HG02759 (cell line): ENCODE measurements at regions not wholly inside any gene's neighbourhood (a gene's known extent, or its start where the extent isn't known, plus 50 kb on each side); places are given as distances from the start of the nearest gene placed in this dataset.

ENCODE experiments used
- ATAC-seq: cut with Tn5 transposase; IDR thresholded peaks from one replicate; pipeline ENCODE4 v1.9.1; 2021; ENCODE audit warnings: mild to moderate bottlenecking, moderate library complexity; ENCODE audit not compliant: unreplicated experiment

DNA sequence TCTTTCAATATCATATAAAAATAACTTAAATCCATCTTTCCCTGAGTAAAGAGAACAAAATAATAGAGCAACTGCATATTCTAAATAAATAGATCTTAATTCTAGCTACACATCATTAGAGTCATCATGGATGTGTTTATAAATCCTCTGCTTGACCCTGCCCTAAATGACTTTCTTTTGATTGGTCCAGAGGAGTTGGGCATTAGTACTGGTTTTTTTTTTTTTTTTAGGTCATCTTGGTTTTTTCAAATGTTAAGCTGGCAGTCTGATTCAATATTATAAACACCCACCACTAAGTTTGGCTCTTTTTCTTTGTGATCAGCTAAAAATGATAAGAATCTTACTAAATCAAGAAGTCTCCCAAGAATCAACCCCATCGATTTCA lies 504.0 kb upstream of the CBLB start:
- no peak for ATAC-seq

DNA sequence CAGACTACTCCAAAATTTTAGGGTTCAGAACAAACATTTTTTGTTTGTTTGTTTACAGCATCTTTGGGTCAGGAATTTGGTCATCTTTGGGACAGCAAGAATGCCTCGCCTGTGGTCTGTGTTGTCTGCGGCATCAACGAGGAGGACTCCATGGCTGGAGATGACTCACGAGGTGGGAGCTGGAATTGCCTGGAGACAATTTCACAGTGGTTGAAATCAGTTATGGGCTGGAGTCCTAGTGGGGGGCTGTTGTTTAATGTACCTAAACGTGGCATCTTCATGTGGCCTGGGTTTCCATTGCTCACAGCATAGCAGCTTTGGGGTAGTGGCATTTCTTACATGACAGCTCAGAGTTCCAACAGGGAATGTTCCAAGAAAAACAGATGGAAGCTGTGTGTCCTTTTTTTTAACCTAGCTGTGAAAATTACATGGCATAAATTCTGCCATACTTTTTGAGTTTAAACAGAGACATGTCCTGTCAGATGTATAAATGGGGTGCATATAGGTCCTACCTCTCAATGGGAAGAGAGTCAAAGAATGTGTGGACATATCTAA lies 507.3 kb upstream of the CBLB start:
- no peak for ATAC-seq

DNA sequence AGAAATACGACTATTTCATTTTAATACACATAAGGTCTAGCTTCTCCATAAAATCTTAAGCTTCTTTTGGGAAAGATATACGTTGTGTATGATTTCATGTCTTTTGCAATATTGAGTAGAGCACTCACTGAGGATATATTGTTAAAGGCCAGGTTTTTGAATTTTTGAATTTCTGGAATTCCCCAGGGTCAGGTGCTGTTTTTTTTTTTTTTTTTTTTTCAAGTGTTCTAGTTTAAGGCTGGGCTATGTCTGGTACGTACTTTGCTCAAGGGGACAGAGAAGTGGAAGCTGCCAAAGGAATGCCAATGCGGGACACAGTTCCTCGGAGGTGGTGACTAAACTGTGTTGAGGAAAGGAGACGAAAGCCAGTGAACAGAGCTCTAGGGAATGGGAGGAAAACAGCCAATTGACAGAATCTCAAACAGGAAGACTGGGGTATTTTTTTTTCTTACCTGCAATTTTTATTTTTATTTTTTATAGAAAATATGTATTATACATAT lies 510.5 kb upstream of the CBLB start:
- ATAC-seq = no peak

DNA sequence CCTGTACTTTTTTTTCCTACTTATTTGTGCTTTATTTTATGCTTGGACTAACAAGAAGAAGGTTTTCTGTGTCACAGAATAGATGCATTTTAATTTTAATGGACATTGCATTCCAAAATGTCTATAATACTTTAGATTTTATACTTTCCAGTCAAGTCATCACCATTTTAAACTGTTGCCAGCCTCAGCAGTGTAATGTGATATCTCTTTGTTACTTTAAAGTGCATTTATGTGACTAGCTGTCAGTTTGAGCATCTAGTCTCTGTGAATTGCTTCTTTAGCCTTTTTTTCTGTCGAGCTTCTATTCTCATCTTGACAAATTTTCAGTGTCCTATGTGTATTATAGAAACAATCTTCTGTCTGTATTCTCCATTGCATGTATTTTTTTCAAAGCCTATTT lies 511.4 kb upstream of the CBLB start:
- ATAC-seq = no peak

- ATAC-seq = no peak
These were observed 512.6 kb upstream of the CBLB start for GRCh38 chr3:106381286-106381938.

- ATAC-seq = no peak
These were observed 513.1 kb upstream of the CBLB start for GRCh38 chr3:106381939-106382335.

GRCh38 chr3:106386050-106386449 lies 517.2 kb upstream of the CBLB start:
- ATAC-seq = no peak

DNA sequence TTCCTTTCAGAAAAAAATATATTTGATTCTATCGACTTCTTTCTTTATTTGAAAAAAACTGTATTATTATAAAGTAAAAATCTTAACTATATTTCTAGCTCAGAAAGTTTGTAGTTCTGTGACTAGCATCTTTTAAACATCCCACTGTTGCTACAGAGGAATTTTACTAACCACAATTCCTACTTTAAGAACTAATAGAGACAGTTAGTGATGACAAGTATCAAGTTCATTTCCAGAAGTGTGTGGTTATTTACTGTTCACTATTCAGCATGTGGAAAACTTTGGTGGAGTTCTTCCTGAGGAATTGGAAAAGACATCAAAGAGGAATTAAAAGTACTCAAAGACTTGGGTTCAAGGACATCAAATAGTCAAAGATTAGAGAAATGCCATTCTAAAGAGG lies 524.1 kb upstream of the CBLB start:
- no peak for ATAC-seq

DNA sequence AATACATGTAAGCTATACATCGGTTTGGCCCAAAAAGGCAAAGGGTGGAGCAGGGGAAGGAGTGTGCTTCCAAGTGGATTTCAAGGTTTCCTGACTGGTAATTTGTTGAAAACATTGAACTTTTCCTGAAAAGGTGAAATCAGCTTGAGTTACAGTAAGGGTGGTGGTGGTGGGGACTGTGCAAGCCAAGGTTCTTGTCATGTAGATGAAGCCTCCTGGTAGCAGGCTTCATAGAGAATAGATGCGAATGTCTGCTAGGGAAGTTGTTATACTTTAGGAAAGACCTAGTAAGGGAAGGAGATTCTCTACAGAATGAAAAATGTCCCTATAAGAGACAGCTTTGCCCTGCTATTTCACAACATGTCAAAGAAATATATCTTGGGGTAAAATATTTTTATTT lies 528.2 kb upstream of the CBLB start:
- no peak for ATAC-seq

DNA sequence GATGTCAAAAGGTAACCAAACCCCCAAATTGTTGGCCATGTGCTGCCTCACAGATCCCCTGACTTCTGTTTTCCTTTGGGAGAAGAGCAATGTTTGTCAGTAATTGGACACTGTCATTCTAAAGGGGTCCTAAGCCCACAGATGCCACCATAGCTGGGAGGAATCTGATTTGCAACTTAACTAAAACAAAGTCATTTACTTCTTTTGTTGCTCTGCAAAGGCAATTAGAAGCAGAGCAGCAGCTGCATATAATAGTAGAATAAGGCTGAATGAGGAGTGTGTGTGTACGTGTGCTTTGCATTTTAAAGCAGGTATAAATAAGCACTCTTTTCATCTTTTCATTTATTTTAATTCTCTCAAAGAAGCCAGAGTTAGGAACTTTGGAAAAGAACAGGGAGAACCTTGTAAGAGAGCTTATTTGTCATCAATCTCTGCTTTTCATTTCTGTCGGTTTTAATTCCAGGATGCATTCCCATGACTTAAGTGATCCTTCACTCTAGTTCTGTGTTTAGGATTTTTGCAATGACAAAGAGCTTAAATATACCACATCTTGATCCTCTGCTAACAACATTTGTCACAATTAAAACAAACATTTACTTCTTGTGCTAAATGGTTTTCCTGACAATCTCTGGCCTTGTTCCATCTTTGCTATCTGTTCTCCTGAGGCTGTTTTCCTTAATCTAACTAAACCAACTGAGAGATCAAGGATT lies 530.2 kb upstream of the CBLB start:
- no peak for ATAC-seq

DNA sequence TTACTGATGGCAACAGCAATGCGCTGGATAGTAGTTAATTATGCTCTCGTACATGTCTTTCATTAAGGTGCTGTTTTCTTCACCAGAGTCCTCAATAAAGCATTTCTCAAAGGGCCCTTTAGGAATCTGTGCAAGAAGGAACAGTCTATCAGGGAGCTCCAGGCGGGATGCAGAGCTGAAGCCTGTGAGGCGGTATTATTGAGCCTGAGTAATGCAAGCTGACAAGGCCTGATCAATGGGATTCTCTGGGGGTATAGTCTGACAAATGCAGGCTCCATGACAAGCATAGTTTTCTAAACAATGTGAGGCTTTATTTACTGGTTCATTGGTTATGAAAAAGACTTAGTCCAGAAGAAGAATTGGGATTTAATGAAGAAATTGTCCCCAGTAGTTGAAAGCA lies 530.9 kb upstream of the CBLB start:
- ATAC-seq = no peak

DNA sequence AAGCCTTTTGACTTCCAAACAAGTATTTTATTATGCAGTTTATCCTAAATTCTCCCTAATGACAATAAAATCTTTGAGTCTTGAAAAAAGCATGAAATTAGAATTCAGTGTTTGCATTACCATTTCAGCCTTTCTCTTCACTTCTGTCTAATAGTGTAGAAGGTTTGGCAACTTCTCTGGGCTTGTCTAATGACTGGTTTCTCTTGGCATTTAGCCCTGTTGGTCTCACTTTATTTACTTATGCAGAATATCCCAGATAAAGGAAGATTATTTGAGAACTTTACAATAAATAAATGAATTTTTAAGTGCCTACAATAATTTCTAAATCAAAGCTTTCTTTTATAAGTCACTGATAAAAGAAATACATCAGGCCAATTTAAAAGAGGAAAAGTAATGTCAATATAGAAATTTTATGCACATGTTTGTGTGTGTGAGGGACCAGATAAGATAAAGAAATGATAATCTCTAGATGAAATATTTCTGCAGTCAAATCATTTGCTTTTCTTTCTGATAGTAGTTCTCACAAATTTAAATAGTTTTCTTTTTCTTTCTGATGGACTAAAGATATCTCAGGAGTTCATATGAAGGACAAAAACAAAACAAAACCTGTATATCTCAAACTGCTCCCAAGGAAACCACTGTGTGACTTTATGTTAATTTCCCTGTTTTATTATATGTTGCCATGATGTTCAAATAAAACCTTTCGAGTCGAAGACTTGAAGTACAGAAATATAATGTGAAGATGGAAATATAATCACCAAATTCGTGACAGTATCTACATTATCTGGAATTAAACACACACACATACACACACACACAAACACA lies 533.1 kb upstream of the CBLB start:
- ATAC-seq = no peak

- ATAC-seq = no peak
These were observed 534.7 kb upstream of the CBLB start for GRCh38 chr3:106403371-106404145.

- no peak for ATAC-seq
These were observed 544.9 kb upstream of the CBLB start for GRCh38 chr3:106413683-106414082.

DNA sequence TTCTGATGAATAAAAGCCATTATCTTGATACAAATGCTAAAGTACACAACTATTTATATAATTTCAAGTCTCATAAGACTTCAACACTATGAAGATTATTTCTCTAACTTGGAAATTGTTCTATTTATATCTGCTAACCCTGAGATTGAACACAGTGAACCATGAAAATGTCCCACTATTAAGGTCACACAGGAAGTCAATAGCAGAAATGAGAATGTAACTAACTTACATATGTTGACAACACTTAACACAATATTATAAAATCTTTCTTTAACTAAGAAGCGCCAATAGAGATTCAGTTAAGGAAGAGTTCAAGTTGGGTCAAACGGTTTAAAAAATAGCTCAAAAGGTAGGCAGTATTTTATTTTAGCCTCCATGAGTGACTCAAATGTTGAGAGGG lies 551.8 kb upstream of the CBLB start:
- peak; percentile 47 for ATAC-seq

- ATAC-seq = no peak
These were observed 552.6 kb upstream of the CBLB start for GRCh38 chr3:106421426-106421825.

DNA sequence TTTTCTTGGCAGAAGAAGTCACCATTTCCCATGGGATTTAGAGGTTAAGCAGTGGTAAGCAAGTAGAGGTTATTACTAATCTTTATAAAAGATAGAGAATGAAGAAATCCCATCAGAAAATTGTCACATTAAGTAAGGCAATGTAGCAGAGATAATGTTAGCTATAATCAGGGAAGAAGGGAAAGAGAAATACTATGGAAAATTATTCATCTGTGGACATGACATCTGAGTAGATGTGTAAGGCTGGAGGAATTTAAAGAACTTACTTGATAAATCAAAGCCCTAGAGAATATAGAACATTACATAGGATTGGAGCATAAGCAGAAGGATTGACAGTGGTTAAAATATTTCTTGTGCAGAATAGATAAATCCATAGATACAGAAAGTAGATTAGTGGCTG lies 553.1 kb upstream of the CBLB start:
- ATAC-seq = no peak

GRCh38 chr3:106423321-106424225 lies 554.8 kb upstream of the CBLB start:
- peak; percentile 52 for ATAC-seq

DNA sequence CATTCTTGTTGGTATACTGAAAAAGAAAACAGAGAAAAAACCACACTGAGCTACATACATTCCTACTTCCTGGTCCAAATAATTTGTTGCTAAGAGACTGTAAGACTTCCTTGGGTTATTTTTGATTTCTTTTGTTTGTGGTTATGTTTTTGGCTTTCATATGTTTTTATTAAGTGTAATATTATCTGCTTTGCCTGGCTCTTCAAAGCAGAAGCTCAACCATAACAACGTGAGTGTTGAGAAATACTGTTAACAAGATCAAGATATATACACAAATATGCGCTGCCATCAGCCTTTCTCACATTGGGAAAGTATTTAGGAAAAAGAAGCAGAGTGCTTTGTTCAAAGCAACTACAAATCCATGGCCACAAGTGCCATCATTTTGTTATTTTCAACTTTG lies 556.2 kb upstream of the CBLB start:
- ATAC-seq = no peak

DNA sequence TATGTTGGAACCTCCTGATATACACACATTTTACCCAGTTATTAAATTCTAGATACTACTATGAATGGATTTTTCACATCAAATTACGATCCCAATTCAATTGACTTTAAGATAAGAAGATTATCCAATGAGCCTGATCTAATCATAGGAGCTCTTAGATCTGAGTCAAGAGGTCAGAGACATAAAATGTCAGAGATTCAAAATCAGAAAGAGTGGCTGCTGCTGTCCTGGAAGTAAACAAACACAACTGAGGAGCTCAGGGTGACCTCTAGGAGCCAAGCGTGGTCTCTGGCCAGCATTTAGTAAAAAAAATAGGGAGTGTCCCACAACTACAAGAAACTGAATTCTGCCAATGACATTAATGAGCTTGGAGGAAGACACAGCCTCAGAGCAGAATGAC lies 557.1 kb upstream of the CBLB start:
- no peak for ATAC-seq
